ENCODE measurements at regions not wholly inside any gene's neighbourhood (a gene's known extent, or its start where the extent isn't known, plus 50 kb on each side); places are given as distances from the start of the nearest gene placed in this dataset.

DNA sequence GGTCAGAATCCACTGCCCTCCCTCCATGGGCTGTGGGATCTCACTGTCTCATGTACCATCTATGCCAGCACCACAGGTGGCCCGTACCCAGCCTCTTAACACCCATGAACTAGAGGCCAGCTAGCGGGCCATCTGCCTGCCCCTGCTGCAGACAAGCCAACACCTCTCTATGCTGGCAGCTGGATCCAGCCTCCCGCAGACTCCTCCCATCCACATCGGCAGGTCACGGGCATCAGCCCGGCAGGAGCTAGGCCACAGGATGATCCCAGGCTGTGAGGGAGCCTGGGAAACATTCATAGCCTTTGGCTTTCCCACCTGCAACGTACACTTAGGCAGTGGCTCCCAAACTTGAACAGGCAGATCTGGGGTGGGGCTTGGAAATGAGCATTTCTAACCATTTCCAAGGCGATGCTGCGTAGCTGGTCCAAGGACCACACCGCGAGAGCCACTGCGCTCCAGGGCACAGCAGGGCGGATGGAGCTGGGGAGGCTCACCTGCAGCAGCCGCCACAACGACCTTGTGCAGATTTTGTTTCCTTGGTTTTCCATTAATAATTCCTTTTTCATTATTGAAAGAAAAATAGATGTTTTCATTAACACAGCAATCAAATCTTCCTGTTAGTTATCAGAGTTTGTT lies 114.7 kb downstream of the KCNF1 start:
- TF ChIP-seq, protein P1, sequence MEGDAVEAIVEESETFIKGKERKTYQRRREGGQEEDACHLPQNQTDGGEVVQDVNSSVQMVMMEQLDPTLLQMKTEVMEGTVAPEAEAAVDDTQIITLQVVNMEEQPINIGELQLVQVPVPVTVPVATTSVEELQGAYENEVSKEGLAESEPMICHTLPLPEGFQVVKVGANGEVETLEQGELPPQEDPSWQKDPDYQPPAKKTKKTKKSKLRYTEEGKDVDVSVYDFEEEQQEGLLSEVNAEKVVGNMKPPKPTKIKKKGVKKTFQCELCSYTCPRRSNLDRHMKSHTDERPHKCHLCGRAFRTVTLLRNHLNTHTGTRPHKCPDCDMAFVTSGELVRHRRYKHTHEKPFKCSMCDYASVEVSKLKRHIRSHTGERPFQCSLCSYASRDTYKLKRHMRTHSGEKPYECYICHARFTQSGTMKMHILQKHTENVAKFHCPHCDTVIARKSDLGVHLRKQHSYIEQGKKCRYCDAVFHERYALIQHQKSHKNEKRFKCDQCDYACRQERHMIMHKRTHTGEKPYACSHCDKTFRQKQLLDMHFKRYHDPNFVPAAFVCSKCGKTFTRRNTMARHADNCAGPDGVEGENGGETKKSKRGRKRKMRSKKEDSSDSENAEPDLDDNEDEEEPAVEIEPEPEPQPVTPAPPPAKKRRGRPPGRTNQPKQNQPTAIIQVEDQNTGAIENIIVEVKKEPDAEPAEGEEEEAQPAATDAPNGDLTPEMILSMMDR (IDR thresholded peaks at IDR 0.05): no peak
- TF ChIP-seq EZH2phosphoT487 (IDR thresholded peaks at IDR 0.05): no peak
- TF ChIP-seq EZH2 (IDR thresholded peaks at IDR 0.05): no peak

Data from neural progenitor cell (in vitro differentiated cells).